ENCODE measurements at regions not wholly inside any gene's neighbourhood (a gene's known extent, or its start where the extent isn't known, plus 50 kb on each side); places are given as distances from the start of the nearest gene placed in this dataset.

- H3K9me2 ChIP-seq = no peaks in the 10 kb centered on the region
- no peak overlapping the region for H3K9ac ChIP-seq
- no peak overlapping the region for H2AFZ ChIP-seq (ENCODE audit: low read depth)
- H3K27me3 ChIP-seq (ENCODE audit: insufficient read depth) = no peaks in the 10 kb centered on the region
- CTCF ChIA-PET = interaction anchor here (1.0 to 4.2 kb wide), 2 partner anchors 10 to 171 kb away, joined by 6 to 69 read pairs; no protein-coding TSS in a partner anchor
- H3K36me3 ChIP-seq (replicated peaks in 1 of 2; ENCODE audit: control insufficient read depth in 1 of 2, insufficient read depth in 2 of 2, low read length in 1 of 2) = no peaks in the 10 kb centered on the region
- TF ChIP-seq RAD21 (IDR thresholded peaks at IDR 0.05; ENCODE audit: low read length) (no peak), IRF3 (IDR thresholded peaks at IDR 0.05; ENCODE audit: low read depth, low read length) (no peak), REST (IDR thresholded peaks at IDR 0.05; ENCODE audit: low read depth, low read length) (no peak), TEAD4 (IDR thresholded peaks at IDR 0.05; ENCODE audit: borderline replicate concordance, insufficient read depth) (no peak), EZH2phosphoT487 (IDR thresholded peaks at IDR 0.05; ENCODE audit: borderline replicate concordance, low read depth) (no peak), RXRA (IDR thresholded peaks at IDR 0.05; ENCODE audit: borderline replicate concordance, low read depth) (no peak), PBX3 (IDR thresholded peaks at IDR 0.05) (no peak), GATA2 (CRISPR knock-in tag; IDR thresholded peaks at IDR 0.05) (no peak), EP300 (IDR thresholded peaks at IDR 0.05; ENCODE audit: borderline replicate concordance in 1 of 2, low read depth in 1 of 2, low read length in 1 of 2) (no peak), TCF12 (IDR thresholded peaks at IDR 0.05) (no peak), MEF2A (IDR thresholded peaks at IDR 0.05; ENCODE audit: borderline replicate concordance, low read depth) (no peak), FOXJ3 (CRISPR knock-in tag; IDR thresholded peaks at IDR 0.05) (no peak), ELF1 (IDR thresholded peaks at IDR 0.05) (no peak), RFX5 (IDR thresholded peaks at IDR 0.05; ENCODE audit: low read length) (no peak), MXI1 (IDR thresholded peaks at IDR 0.05; ENCODE audit: low read depth, low read length) (no peak), JUND (IDR thresholded peaks at IDR 0.05) (no peak)
- no peak overlapping the region for H3K4me3 ChIP-seq (ENCODE audit: low read depth in 2 of 2, low read length in 1 of 2)
- H3K27ac ChIP-seq (ENCODE audit: low read depth in 2 of 2, low read length in 1 of 2) = no peak overlapping the region
- POLR2A ChIA-PET = no interaction called here
- no peak for DNase-seq
- no peak overlapping the region for H3K4me2 ChIP-seq
- H3F3A ChIP-seq (replicated peaks; ENCODE audit: insufficient read depth) = peaks cover 3% of the 10 kb centered on the region
- no peaks in the 10 kb centered on the region for H4K20me1 ChIP-seq (ENCODE audit: insufficient read depth)
- peaks cover 0 to 4% of the 10 kb centered on the region in 2 experiments; a peak in 2 of 4 replicates for H3K4me1 ChIP-seq (ENCODE audit: control insufficient read depth in 1 of 2, insufficient read depth in 2 of 2, low read depth in 1 of 2, low read length in 1 of 2)
- no peaks in the 10 kb centered on the region for H3K79me2 ChIP-seq (ENCODE audit: insufficient read depth)
- H3K9me3 ChIP-seq = no peaks in the 10 kb centered on the region
- WGBS (ENCODE audit: low lambda C conversion rate) = 80% methylated on average over 8 of the region's 8 CpGs
Measured at GRCh38 chr1:222463059-222463730, 84.7 kb downstream of the HHIPL2 start.
